Motor neuron (in vitro differentiated cells): ENCODE measurements at regions not wholly inside any gene's neighbourhood (a gene's known extent, or its start where the extent isn't known, plus 50 kb on each side); places are given as distances from the start of the nearest gene placed in this dataset.

ENCODE experiments used
- ATAC-seq, 8 experiments: fragments of 200-7000 bp; cut with Tn5 transposase; replicated peaks in 6 of 8; 2 replicates each; pipeline ENCODE4 v1.8.0; 2021; ENCODE audit warnings: mild to moderate bottlenecking in 8 of 8, moderate library complexity in 8 of 8
- H3K27ac ChIP-seq, 2 donors: fragments of 250-450 bp; sonication (Bioruptor Pico); 2 replicates each; pipeline ENCODE4 v1.9.0; 2021; ENCODE audit warnings: antibody characterized with exemption in 2 of 2, mild to moderate bottlenecking in 2 of 2, moderate library complexity in 1 of 2
- H3K4me1 ChIP-seq, 2 donors: fragments of 250-450 bp; sonication (Bioruptor Pico); replicated peaks in 1 of 2; 2 replicates each; pipeline ENCODE4 v1.6.1; 2021; ENCODE audit warnings: antibody characterized with exemption in 2 of 2, mild to moderate bottlenecking in 2 of 2, moderate library complexity in 1 of 2
- H3K4me3 ChIP-seq, 5 donors: fragments of 250-450 bp; sonication (Bioruptor Pico); 2 replicates each; pipeline ENCODE4 v1.9.0; 2021; ENCODE audit warnings: antibody characterized with exemption in 5 of 5, mild to moderate bottlenecking in 5 of 5, moderate library complexity in 4 of 5
- WGBS, 10 experiments: fragments of 450-650 bp; shearing (Covaris generic); methylation state at CpG; one replicate each; pipeline ENCODE4 v1.0.0; 2022; 5-methylcytosine and 5-hydroxymethylcytosine counted together
- in situ Hi-C, 9 experiments: fragments of 400-800 bp; cut with MboI; loops; one replicate each; pipeline ENCODE4 v1.15.0; 2021; ENCODE audit warnings: low sequenced_read_pairs in 9 of 9, low pct_unique_long_range_greater_than_20kb in 2 of 9; ENCODE audit not compliant: unreplicated experiment in 9 of 9

DNA sequence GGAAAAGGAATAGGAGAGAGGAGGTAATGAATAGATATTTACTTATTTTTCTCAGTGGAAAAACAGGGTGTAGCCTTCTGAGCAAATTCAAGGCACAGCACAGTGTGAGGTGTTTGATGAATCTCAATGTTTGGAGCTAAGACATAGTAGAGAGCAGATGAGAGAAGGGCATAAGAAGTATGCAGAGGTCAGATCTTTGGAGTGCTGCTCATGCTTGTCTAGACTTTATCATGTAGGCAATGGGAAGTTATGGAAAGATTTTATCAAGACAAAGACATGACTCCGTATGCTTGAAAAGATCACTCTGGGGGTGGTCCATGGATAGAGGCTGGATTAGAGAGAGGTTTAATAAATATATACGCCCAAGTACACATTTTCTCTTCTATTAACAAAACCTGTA lies 217.0 kb upstream of the CNR1 start:
- in situ Hi-C loops: no loop called here
- no peak overlapping the region for H3K27ac ChIP-seq
- ATAC-seq: no peak
- 27 to 100% (median 92%) methylated on average over 1 to 2 of the region's 2 CpGs; no CpG with 5 or more reads in 2 of the 10 experiments for WGBS, 10 experiments
- peaks cover 29 to 30% of the 10 kb centered on the region in 2 donors for H3K4me1 ChIP-seq
- H3K4me3 ChIP-seq: no peak overlapping the region

DNA sequence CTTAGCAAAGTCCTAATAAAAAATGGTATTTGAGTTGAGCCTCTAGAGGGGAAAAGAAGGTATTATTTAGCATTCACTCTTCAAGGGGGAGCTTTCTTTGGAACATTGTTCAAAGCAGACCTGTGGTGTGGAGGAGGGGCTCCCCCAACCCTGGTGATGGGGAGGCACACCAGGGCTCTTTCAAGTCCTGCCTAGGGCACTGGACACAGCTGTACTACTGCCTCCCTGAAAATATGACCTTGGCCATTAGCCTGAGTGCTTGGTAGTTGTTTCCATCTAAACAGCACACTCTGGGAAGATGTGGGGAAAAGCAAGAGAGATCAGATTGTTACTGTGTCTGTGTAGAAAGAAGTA lies 215.1 kb upstream of the CNR1 start:
- in situ Hi-C loops: no loop called here
- Histone ChIP-seq H3K27ac (no peak overlapping the region), H3K4me1 (peaks cover 27 to 34% of the 10 kb centered on the region in 2 donors), H3K4me3 (no peak overlapping the region)
- ATAC-seq: no peak

DNA sequence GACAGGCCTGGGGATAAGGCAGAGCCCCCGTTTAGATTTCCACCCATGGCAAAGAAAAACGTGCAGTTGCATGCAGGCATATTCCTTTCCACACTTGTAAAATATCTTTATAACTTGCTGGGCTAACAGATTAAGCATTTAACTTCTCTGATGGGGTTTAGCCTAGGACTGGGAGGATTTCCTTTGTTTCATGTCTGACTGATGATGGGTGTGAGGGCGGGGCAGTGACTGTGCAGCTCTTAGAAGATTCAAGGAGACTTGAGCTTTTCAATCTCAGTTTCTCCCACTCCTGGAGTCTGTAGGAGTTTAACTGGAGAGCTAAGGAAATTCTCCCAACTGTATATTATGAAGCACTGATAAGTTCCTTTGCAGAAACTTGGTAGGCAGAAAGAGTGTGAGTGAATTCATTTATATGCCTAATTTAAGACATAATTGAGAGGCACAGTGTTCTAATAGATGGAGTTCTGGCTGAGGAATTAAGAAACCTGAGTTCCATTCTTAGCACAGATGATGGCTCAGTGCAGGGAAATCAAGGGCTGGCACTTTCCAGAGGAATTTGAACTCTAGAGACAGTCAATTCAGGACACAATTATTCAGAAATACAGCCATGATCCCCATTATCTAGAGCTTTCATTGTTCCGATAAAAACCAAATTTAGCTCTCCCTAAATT lies 214.6 kb upstream of the CNR1 start:
- WGBS, 10 experiments: 18 to 72% (median 42%) methylated on average over 1 to 4 of the region's 4 CpGs
- no peak overlapping the region for H3K4me3 ChIP-seq
- peak in 3 of 8 experiments; percentile 27 to 46 (median 44) for ATAC-seq
- H3K27ac ChIP-seq: no peak overlapping the region
- peaks cover 24 to 29% of the 10 kb centered on the region in 2 donors for H3K4me1 ChIP-seq
- in situ Hi-C loops: no loop called here

DNA sequence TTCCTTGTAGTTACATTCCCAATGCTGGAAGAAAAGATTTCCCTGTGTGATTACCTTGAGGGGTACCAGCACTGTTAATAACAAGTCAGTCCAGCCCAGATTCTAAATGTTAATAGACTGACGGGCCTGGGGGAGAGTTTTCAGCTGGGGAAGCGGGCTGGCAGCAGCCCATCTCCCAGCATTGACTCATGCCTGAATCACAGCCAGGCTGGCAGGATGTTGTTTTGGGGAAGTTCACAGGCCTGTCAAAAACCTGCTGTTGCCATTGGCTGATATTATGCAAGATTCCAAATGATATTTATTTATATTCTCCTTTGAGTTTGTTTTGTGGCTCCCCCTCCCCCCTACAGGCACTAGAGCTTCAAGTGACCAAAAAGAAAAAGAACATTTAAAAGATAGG lies 213.9 kb upstream of the CNR1 start:
- H3K27ac ChIP-seq: no peak overlapping the region
- peaks cover 23 to 28% of the 10 kb centered on the region in 2 donors for H3K4me1 ChIP-seq
- peak in 2 of 8 experiments; percentile 34 to 41 for ATAC-seq
- in situ Hi-C loops: no loop called here
- H3K4me3 ChIP-seq: no peak overlapping the region
- 8 to 83% (median 40%) methylated on average over 1 to 2 of the region's 2 CpGs; no CpG with 5 or more reads in 5 of the 10 experiments for WGBS, 10 experiments

DNA sequence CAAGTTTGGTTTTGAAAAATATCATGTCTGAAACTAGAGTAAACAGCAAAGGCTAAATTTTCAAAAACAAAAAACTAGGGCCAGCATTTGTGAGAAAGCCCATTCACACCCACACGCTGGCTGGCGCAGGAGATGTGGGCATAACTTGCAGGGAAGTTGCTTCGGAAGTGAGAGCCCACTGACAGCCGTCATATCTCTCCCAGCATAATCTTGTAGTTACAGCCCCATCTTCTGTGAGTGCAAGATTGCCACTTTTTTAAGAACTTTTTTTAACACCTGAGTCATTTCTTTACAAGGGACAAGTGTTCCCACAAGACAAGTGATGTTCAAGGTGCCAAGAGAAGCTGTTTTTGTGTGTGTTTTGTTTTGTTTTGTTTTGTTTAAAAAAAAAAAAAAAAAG lies 212.5 kb upstream of the CNR1 start:
- H3K4me3 ChIP-seq: no peak overlapping the region
- peaks cover 23 to 28% of the 10 kb centered on the region in 2 donors for H3K4me1 ChIP-seq
- WGBS, 10 experiments: 60 to 100% (median 92%) methylated on average over 1 to 2 of the region's 4 CpGs; no CpG with 5 or more reads in 4 of the 10 experiments
- no peak for ATAC-seq
- no peak overlapping the region for H3K27ac ChIP-seq
- in situ Hi-C loops: no loop called here

DNA sequence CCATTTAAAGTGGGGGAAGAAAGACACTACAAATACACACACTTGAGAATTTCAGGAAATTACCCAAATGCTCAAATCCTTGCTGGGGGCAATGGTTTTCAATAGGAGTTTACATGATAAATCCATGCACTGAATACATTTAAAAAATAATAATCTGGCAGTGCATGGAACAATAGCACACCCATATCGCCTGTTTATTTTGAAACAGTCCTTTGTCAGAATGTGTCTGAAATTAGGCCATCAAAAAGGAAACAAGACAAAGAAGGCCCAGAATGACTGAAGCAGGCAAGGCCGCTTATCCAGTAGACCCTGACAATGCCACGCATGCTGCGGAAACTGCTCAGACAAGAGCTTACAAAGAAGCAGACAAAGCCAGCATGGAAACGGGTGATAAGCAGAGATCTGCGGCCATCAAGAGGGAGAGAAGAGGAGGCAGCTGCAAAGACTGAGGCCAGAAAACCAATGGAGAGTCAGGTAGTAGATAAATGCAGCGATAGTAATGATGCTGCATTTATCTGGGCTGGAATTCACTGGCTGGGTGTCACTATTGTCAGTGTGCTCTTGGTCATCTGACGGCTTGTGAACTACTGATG lies 211.9 kb upstream of the CNR1 start:
- peaks cover 23 to 28% of the 10 kb centered on the region in 2 donors for H3K4me1 ChIP-seq
- no peak overlapping the region for H3K27ac ChIP-seq
- no peak overlapping the region for H3K4me3 ChIP-seq
- 75 to 100% (median 82%) methylated on average over 2 to 8 of the region's 8 CpGs; no CpG with 5 or more reads in 1 of the 10 experiments for WGBS, 10 experiments
- peak in 3 of 8 experiments; percentile 16 to 55 (median 33) for ATAC-seq
- in situ Hi-C loops: no loop called here

DNA sequence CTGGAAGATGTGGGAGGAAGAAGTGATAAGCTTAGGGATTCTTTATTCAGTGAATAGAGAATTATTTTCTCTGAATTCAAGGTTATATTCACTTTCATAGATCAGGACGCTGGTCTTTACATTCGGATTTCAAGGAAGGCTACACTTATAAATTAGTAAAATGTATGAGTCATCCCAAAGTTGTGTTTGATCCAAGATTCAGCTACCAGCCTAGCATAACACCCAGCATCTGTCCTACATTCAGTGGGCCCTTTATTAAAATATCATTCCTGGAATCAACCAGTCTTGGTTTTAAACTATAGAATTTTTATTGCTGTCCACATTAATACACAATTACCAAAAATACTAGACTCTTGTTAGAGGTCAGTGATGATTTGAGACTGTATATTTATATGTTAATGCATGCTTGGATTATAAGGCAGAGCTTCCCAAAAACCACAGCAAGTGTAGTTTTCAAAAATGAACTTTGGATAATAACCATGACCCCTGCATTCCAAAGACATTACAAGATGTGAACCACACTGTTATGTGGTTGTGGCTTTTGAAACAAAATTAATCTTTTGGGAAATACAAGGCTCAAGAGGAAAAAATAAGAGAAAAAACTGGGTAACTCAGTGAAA lies 210.7 kb upstream of the CNR1 start:
- in situ Hi-C loops: no loop called here
- H3K27ac ChIP-seq: no peak overlapping the region
- peak in 3 of 8 experiments; percentile 75 to 83 (median 76) for ATAC-seq

DNA sequence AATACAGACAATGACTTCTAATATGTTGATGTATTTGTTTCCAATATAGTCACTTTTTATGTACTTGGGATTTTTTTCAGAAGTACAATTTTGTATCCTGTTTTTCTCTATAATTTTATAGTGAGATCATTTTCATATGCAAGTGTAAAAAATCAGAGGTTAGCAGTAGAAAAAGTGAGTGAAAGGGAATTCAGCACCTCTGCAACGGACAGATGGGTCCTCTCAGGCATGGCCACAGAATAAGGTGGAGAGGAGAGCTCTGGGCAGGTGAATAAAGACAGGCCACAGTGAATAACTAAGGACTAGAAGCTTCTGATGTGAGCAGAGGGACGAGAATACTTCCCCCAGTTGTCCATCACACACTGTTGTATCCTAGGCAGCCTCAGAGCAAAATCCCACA lies 210.1 kb upstream of the CNR1 start:
- 25 to 100% (median 78%) methylated on average over 1 to 2 of the region's 2 CpGs for WGBS, 10 experiments
- Histone ChIP-seq H3K4me1 (peaks cover 21 to 26% of the 10 kb centered on the region in 2 donors), H3K27ac (no peak overlapping the region), H3K4me3 (no peak overlapping the region)
- in situ Hi-C loops: no loop called here
- no peak for ATAC-seq

More for the DNA sequence above, 210.7 kb upstream of the CNR1 start:
- WGBS, 10 experiments: 80 to 100% (median 82%) methylated on average over 1 to 2 of the region's 2 CpGs; no CpG with 5 or more reads in 6 of the 10 experiments
- peaks cover 23 to 28% of the 10 kb centered on the region in 2 donors for H3K4me1 ChIP-seq
- no peak overlapping the region for H3K4me3 ChIP-seq

DNA sequence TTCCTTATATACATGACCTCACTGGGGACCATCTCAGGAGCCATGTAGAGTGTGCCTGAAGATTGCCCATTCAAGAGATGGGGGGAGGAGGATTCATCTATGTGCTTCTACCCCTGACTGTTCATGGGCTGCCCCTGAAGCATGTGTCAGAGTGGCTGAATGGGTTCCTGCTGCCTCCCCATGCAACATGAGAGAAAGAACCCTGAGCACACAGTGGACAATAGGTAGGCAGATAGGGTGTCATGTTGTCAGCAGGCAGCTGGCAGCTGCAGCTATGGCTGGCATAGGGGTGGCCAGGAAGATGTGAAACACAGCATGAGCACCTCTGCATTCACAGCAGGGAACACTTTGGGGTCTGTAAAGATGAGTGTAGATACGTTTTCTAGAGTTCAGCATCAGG lies 208.4 kb upstream of the CNR1 start:
- 17 to 71% methylated on average over 1 of the region's 1 CpG; no CpG with 5 or more reads in 8 of the 10 experiments for WGBS, 10 experiments
- in situ Hi-C loops: no loop called here
- Histone ChIP-seq H3K4me1 (peaks cover 4 to 16% of the 10 kb centered on the region in 2 donors), H3K27ac (no peak overlapping the region), H3K4me3 (no peak overlapping the region)
- ATAC-seq: peak in 2 of 8 experiments; percentile 32 to 52

DNA sequence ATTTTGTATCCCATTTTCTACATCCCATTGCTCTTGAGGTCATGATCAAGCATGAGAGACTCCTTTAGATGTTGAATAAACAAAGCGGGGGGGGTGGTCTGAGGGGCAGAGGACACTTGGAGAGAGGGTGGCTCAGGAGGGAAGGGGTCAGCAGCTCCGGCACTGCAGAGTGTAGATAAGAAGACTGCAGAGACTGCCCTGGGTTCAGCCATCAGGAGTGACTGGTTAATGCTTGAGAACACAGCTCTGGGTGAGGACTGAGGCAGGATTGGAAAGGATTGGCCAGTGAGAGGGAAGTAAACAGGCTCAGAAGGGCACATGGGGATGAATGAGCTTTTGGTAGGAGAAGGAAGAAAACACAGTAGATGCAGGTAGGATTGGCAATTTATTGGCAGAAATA lies 205.3 kb upstream of the CNR1 start:
- H3K4me3 ChIP-seq: no peak overlapping the region

DNA sequence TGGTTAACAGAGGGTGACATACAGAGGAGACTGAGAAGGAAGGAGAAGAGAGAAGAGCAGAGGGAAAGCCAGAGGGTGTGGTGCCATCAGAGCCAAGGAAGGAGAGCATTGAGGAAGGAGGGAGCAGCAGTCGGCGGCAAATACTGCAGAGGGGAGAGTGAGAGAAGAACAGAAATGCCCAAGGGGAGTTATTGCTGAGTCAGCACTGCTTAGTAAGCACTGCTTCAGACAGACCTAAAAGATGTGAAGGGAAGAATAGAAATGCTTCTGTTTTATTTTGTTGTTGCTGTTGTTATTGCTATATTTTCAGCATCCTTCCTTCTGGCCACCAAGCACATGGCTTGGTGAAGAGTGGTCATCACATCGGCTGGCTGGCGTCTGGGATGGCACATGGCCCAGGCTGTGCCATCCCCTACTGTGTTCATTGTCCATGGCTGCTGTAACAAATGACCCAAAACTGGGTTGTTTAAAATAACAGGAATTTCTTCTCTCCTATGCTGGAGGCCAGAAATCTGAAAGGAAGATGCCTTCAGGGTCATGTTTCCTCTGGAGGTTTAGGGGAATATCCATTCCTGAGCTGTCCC lies 204.1 kb upstream of the CNR1 start:
- ATAC-seq: no peak
- no peak overlapping the region for H3K27ac ChIP-seq
- WGBS, 10 experiments: 34 to 100% (median 89%) methylated on average over 2 to 4 of the region's 4 CpGs; no CpG with 5 or more reads in 3 of the 10 experiments
- in situ Hi-C loops: no loop called here
- peaks cover 0 to 8% of the 10 kb centered on the region in 2 donors for H3K4me1 ChIP-seq
- H3K4me3 ChIP-seq: no peak overlapping the region

More for the DNA sequence above, 205.3 kb upstream of the CNR1 start:
- in situ Hi-C loops: no loop called here
- Histone ChIP-seq H3K4me1 (peaks cover 0 to 8% of the 10 kb centered on the region in 2 donors), H3K27ac (no peak overlapping the region)
- WGBS, 10 experiments: 50 to 67% methylated on average over 1 of the region's 2 CpGs; no CpG with 5 or more reads in 8 of the 10 experiments
- ATAC-seq: no peak

DNA sequence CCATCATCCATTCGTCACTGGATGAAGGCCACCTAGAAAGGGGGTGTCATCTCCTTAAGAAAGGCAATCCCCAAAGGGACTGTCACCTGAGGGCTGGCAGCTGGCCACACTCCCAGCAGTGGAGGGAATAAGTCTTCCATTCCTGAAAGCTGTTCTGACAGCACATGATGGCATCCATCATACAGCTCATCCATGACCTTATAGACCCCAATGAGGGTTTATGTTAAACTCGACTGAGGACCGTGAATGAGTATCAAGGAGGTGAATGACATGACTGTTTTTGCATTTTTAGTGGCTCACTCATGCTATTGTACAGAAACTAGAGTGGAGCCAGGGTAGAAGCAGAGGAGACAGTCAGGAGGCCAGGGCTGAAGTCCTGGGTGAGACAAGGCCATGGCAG lies 203.1 kb upstream of the CNR1 start:
- Histone ChIP-seq H3K4me1 (peaks cover 0 to 8% of the 10 kb centered on the region in 2 donors), H3K27ac (no peak overlapping the region), H3K4me3 (no peak overlapping the region)
- 14 to 86% (median 70%) methylated on average over 1 to 3 of the region's 3 CpGs; no CpG with 5 or more reads in 4 of the 10 experiments for WGBS, 10 experiments
- peak in 3 of 8 experiments; percentile 66 to 68 (median 68) for ATAC-seq
- in situ Hi-C loops: no loop called here
